IPS DF 19.7 (cell line): ENCODE measurements at regions not wholly inside any gene's neighbourhood (a gene's known extent, or its start where the extent isn't known, plus 50 kb on each side); places are given as distances from the start of the nearest gene placed in this dataset.
"Not testable (repeated sequence)": the region's sequence is repeated elsewhere in the genome, so short reads cannot be mapped to it uniquely, and the experiment has no call there.

Experiments used
- DNase-seq: peaks from one replicate; pipeline ENCODE4 v3.0.0-alpha.2; 2013; ENCODE audit warnings: low read depth, low spot score

- no peak for DNase-seq
Observed at GRCh38 chr1:22196041-22196440, 53.1 kb upstream of the WNT4 start.

- no peak for DNase-seq
Observed at GRCh38 chr1:22196641-22197040, 53.7 kb upstream of the WNT4 start.

GRCh38 chr1:22197644-22198043 is 54.7 kb upstream of the WNT4 start:
- no peak for DNase-seq

GRCh38 chr1:22201023-22201422 is 58.1 kb upstream of the WNT4 start:
- no peak for DNase-seq

- DNase-seq: no peak
Observed at GRCh38 chr1:22203335-22203734, 60.4 kb upstream of the WNT4 start.

GRCh38 chr1:22204057-22204840 is 61.4 kb upstream of the WNT4 start:
- DNase-seq: no peak

- no peak for DNase-seq
Observed at GRCh38 chr1:22204989-22205913, 62.4 kb upstream of the WNT4 start.

- DNase-seq: no peak
Observed at GRCh38 chr1:22206551-22207125, 63.7 kb upstream of the WNT4 start.

- no peak for DNase-seq
Observed at GRCh38 chr1:22207511-22208267, 64.8 kb upstream of the WNT4 start.

GRCh38 chr1:22208268-22208972 is 65.5 kb upstream of the WNT4 start:
- DNase-seq: no peak

- DNase-seq: no peak
Observed at GRCh38 chr1:22208973-22209378, 66.1 kb upstream of the WNT4 start.

- DNase-seq: no peak
Observed at GRCh38 chr1:22210176-22210575, 67.3 kb upstream of the WNT4 start.

- DNase-seq: no peak
Observed at GRCh38 chr1:22210636-22211035, 67.7 kb upstream of the WNT4 start.

GRCh38 chr1:22211459-22211858 is 68.6 kb upstream of the WNT4 start:
- not testable (repeated sequence) for DNase-seq

GRCh38 chr1:22212400-22213233 is 69.7 kb upstream of the WNT4 start:
- DNase-seq: no peak

- no peak for DNase-seq
Observed at GRCh38 chr1:22216210-22216883, 73.5 kb upstream of the WNT4 start.

GRCh38 chr1:22216966-22217365 is 74.1 kb upstream of the WNT4 start:
- no peak for DNase-seq

GRCh38 chr1:22217811-22218460 is 75.0 kb upstream of the WNT4 start:
- no peak for DNase-seq
